B cell (primary cell): ENCODE measurements at regions not wholly inside any gene's neighbourhood (a gene's known extent, or its start where the extent isn't known, plus 50 kb on each side); places are given as distances from the start of the nearest gene placed in this dataset.
A peak's percentile ranks its signal among the peaks of the same experiment; 100 is the strongest.
"Not testable (repeated sequence)": the region's sequence is repeated elsewhere in the genome, so short reads cannot be mapped to it uniquely, and the experiment has no call there.

ENCODE experiments used
- ATAC-seq: fragments of 200-7000 bp; cut with Tn5 transposase; one replicate; pipeline ENCODE4 v1.10.0; 2021; ENCODE audit warnings: low read depth, mild to moderate bottlenecking, moderate number of reproducible peaks, moderate library complexity
- CTCF ChIA-PET: fragments of 350-600 bp; sonication (Branson Sonifier 250); formaldehyde crosslinking; loops from one replicate; lab custom pipeline; 2021; ENCODE audit warnings: antibody characterized with exemption, inconsistent platforms; lab: Charles Lee
- POLR2A ChIA-PET: fragments of 350-600 bp; sonication (Branson Sonifier 250); formaldehyde crosslinking; loops from one replicate; lab custom pipeline; 2021; ENCODE audit warnings: antibody characterized with exemption; lab: Charles Lee
- DNase-seq: peaks from one replicate; pipeline ENCODE4 v3.0.0; 2013
- H2AFZ ChIP-seq: 2 replicates; pipeline ENCODE4 v1.6.1; 2012; ENCODE audit warnings: mild to moderate bottlenecking, low read depth, low read length; ENCODE audit not compliant: insufficient read depth, poor library complexity, severe bottlenecking
- H3K27ac ChIP-seq, 2 donors: 1 replicate in 1 of 2; 2 replicates in 1 of 2; pipeline ENCODE4 v1.5.1; 2012 to 2013; ENCODE audit warnings: low read length in 2 of 2, mild to moderate bottlenecking in 2 of 2, moderate library complexity in 1 of 2
- H3K27me3 ChIP-seq, 4 experiments: fragments of 200-600 bp in 1 of 4; sonication (generic) in 1 of 4; replicated peaks in 1 of 4; 1 replicate in 2 of 4; 2 replicates in 2 of 4; pipeline versions ENCODE4 v1.6.1 to v1.7.0; 2013 to 2016; ENCODE audit warnings: low read length in 3 of 4, mild to moderate bottlenecking in 2 of 4, mixed read lengths in 1 of 4, moderate library complexity in 1 of 4; ENCODE audit not compliant: insufficient read depth in 4 of 4, control insufficient read depth in 3 of 4; ENCODE audit errors: control extremely low read depth in 1 of 4
- H3K36me3 ChIP-seq, 2 experiments: replicated peaks in 1 of 2; 1 replicate in 1 of 2; 2 replicates in 1 of 2; pipeline versions ENCODE4 v1.6.1 to v1.7.1; 2013; ENCODE audit warnings: low read length in 1 of 2; ENCODE audit not compliant: insufficient read depth in 2 of 2, control insufficient read depth in 1 of 2; ENCODE audit errors: control extremely low read depth in 1 of 2, extremely low read depth in 1 of 2
- H3K4me1 ChIP-seq, 2 donors: fragments of 200-600 bp in 1 of 2; sonication (generic) in 1 of 2; 1 replicate in 1 of 2; 2 replicates in 1 of 2; pipeline versions ENCODE4 v1.5.1 to v1.6.1; 2013 to 2017; ENCODE audit warnings: low read length in 2 of 2; ENCODE audit not compliant: control insufficient read depth in 2 of 2, insufficient read depth in 2 of 2
- H3K4me2 ChIP-seq: replicated peaks from 2 replicates; pipeline ENCODE3; 2012; ENCODE audit warnings: mild to moderate bottlenecking, low read depth, low read length; ENCODE audit not compliant: poor library complexity, severe bottlenecking
- H3K4me3 ChIP-seq, 5 experiments: fragments of 200-600 bp in 1 of 5; sonication (generic) in 1 of 5; 1 replicate in 3 of 5; 2 replicates in 2 of 5; pipeline versions ENCODE4 v1.5.1 to v1.7.0; 2011 to 2016; ENCODE audit warnings: low read length in 4 of 5, mild to moderate bottlenecking in 4 of 5, low read depth in 2 of 5, control low read depth in 1 of 5, moderate library complexity in 1 of 5; ENCODE audit not compliant: insufficient read depth in 1 of 5; ENCODE audit errors: control extremely low read depth in 1 of 5, extremely low read depth in 1 of 5
- H3K79me2 ChIP-seq: fragments of 200-600 bp; sonication (generic); one replicate; pipeline ENCODE4 v1.6.0; 2016; ENCODE audit warnings: low read length; ENCODE audit not compliant: control insufficient read depth, insufficient read depth
- H3K9ac ChIP-seq: fragments of 200-600 bp; sonication (generic); 2 replicates; pipeline ENCODE4 v1.6.1; 2017; ENCODE audit warnings: mild to moderate bottlenecking, low read length, moderate library complexity
- H3K9me3 ChIP-seq, 3 donors: one replicate each; pipeline versions ENCODE4 v1.6.1 to v1.7.1; 2013; ENCODE audit warnings: low read length in 2 of 3; ENCODE audit not compliant: control insufficient read depth in 2 of 3, insufficient read depth in 1 of 3; ENCODE audit errors: control extremely low read depth in 1 of 3
- H4K20me1 ChIP-seq: 2 replicates; pipeline ENCODE4 v1.6.0; 2012; ENCODE audit warnings: mild to moderate bottlenecking, low read length; ENCODE audit not compliant: insufficient read depth, control insufficient read depth, poor library complexity, severe bottlenecking
- H3K27ac Mint-ChIP-seq: one replicate; pipeline ENCODE4 v1.8.0; 2021; ENCODE audit warnings: mixed read lengths
- H3K27me3 Mint-ChIP-seq: one replicate; pipeline ENCODE4 v1.8.0; 2021; ENCODE audit warnings: mixed read lengths
- H3K4me1 Mint-ChIP-seq: one replicate; pipeline ENCODE4 v1.8.0; 2021; ENCODE audit warnings: mixed read lengths
- H3K4me3 Mint-ChIP-seq: one replicate; pipeline ENCODE4 v1.8.0; 2021; ENCODE audit warnings: mixed read lengths
- H3K9me3 Mint-ChIP-seq: one replicate; pipeline ENCODE4 v1.8.0; 2022; ENCODE audit warnings: mixed read lengths; ENCODE audit not compliant: insufficient read depth
- EZH2 ChIP-seq: IDR thresholded peaks from 2 replicates; pipeline ENCODE4 v1.6.1; 2012; ENCODE audit warnings: borderline replicate concordance, low read depth, mild to moderate bottlenecking, moderate library complexity, low read length; ENCODE audit not compliant: insufficient read depth, poor library complexity, severe bottlenecking
- WGBS: methylation state at CpG from one replicate; pipeline ENCODE4 v1.1.5; 2013; ENCODE audit warnings: missing lambda C conversion rate; ENCODE audit not compliant: insufficient coverage; 5-methylcytosine and 5-hydroxymethylcytosine counted together
- intact Hi-C: fragments of 100-400 bp; cut with micrococcal nuclease; formaldehyde crosslinking; loops from one replicate; pipeline ENCODE4 v1.10.0; 2022
- TF ChIP-seq, protein P1 (sequence below): fragments of 200-600 bp; IDR thresholded peaks from one replicate; pipeline ENCODE4 v1.8.0; 2022; ENCODE audit warnings: antibody characterized with exemption, mild to moderate bottlenecking

DNA sequence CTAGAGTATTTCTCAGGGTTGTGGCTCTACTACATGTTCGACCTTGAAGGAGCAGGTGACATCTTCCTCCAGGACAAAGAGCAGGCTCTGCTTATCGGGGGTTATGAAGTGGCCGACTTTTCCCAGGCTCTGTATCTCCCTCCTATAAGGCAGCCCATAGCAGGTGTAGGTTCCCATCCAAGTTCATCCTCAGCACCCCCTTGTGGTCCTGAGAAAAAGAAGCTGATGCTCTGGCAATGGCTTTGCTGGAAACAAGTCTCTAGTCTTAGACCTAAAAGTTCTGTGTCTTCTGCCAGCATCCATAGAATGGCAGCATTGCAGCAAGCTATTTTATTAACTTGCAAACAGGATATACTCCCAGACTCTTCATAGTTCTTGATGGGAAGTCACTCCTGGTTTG lies 836.6 kb upstream of the PRKX start:
- no CpG with 5 or more reads among the region's 3 CpGs for WGBS
- no peaks in the 10 kb centered on the region for H3K36me3 ChIP-seq
- H3K9ac ChIP-seq, result no peak overlapping the region
- H3K4me1 Mint-ChIP-seq, result no peaks in the 10 kb centered on the region
- no peak overlapping the region for H2AFZ ChIP-seq
- no peaks in the 10 kb centered on the region for H4K20me1 ChIP-seq
- H3K9me3 Mint-ChIP-seq, result no peaks in the 10 kb centered on the region
- H3K27ac ChIP-seq, result no peak overlapping the region
- CTCF ChIA-PET, result interaction anchor here (1.3 kb wide), 1 partner anchor 562 kb away, joined by 3 read pairs; no protein-coding TSS in a partner anchor
- H3K4me3 Mint-ChIP-seq, result no peak overlapping the region
- no peak overlapping the region for H3K27ac Mint-ChIP-seq
- POLR2A ChIA-PET, result no interaction called here
- no peaks in the 10 kb centered on the region for H3K79me2 ChIP-seq
- DNase-seq (no peak), ATAC-seq (no peak)
- TF ChIP-seq, protein P1, sequence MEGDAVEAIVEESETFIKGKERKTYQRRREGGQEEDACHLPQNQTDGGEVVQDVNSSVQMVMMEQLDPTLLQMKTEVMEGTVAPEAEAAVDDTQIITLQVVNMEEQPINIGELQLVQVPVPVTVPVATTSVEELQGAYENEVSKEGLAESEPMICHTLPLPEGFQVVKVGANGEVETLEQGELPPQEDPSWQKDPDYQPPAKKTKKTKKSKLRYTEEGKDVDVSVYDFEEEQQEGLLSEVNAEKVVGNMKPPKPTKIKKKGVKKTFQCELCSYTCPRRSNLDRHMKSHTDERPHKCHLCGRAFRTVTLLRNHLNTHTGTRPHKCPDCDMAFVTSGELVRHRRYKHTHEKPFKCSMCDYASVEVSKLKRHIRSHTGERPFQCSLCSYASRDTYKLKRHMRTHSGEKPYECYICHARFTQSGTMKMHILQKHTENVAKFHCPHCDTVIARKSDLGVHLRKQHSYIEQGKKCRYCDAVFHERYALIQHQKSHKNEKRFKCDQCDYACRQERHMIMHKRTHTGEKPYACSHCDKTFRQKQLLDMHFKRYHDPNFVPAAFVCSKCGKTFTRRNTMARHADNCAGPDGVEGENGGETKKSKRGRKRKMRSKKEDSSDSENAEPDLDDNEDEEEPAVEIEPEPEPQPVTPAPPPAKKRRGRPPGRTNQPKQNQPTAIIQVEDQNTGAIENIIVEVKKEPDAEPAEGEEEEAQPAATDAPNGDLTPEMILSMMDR, result no peak
- no peak for TF ChIP-seq EZH2
- no peak overlapping the region for H3K4me3 ChIP-seq
- no peaks in the 10 kb centered on the region for H3K27me3 ChIP-seq
- H3K9me3 ChIP-seq, result no peaks in the 10 kb centered on the region
- H3K4me2 ChIP-seq, result no peak overlapping the region
- intact Hi-C loops, result no loop called here
- H3K27me3 Mint-ChIP-seq, result no peaks in the 10 kb centered on the region
- H3K4me1 ChIP-seq, result no peaks in the 10 kb centered on the region

DNA sequence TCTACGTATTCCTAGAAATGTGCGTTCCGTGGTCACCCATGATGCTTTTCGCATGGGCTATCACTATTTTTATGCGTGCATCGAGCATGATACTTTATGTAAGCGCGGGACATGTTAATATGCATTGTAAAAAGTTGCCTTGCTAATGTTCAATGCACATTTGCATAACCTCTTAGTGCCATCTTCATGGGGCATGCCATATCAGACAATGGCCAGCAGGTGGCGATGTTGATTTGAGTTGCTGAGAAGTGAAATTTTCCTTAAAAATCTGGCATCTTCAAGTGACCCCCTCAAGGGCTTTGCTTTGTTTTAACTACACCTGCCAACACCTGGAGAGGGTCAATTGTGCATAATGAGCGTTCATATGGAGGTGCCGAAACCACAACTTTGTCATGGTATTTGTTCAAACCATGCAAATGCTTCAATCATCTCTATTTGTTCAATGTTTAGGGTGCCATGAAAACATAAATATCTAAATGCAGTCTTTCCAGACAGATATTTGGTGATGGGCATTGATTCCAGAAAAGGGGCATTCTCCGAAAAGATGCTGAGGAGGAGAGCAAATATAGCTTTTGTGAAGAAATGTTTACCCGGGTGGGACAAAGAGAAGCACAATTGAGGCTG lies 833.9 kb upstream of the PRKX start:
- H2AFZ ChIP-seq, result no peak overlapping the region
- CTCF ChIA-PET, result interaction anchor here (0.6 to 1.7 kb wide), 3 partner anchors 565 to 723 kb away, joined by 3 to 5 read pairs (median 4); no protein-coding TSS in a partner anchor

DNA sequence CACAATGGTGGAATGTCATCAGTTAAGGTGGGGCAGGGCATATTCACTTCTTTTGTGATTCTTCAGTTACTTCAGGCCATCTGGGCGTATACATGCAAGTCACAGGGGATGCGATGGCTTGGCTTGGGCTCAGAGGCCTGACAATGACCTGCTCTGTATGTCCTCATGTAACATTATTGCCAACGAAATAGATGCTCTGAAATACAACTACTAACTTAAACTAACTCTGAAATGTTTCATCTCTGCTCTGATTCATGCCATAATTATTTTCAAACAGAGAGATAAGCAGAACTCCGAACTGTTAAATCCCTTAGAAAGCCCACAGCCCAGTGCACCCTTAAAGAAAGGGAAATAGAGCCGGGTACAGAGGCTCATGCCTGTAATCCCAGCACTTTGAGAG lies 832.7 kb upstream of the PRKX start:
- H3K27me3 Mint-ChIP-seq, H3K27me3 ChIP-seq, H3K27ac ChIP-seq, H3K9me3 Mint-ChIP-seq, intact Hi-C loops, H3K4me1 Mint-ChIP-seq, H3K4me3 ChIP-seq, ATAC-seq, H3K9ac ChIP-seq, H2AFZ ChIP-seq, H3K4me3 Mint-ChIP-seq, DNase-seq, H3K27ac Mint-ChIP-seq, H3K36me3 ChIP-seq, H3K4me1 ChIP-seq, POLR2A ChIA-PET, H3K79me2 ChIP-seq, CTCF ChIA-PET, H3K4me2 ChIP-seq, H3K9me3 ChIP-seq, H4K20me1 ChIP-seq: not testable (repeated sequence)
- 88% methylated on average over 2 of the region's 5 CpGs for WGBS

More for the DNA sequence above, 833.9 kb upstream of the PRKX start:
- no peaks in the 10 kb centered on the region for H3K9me3 ChIP-seq
- no peaks in the 10 kb centered on the region for H3K9me3 Mint-ChIP-seq
- no peak overlapping the region for H3K4me2 ChIP-seq
- H3K4me1 Mint-ChIP-seq, result no peaks in the 10 kb centered on the region
- H3K79me2 ChIP-seq, result no peaks in the 10 kb centered on the region
- POLR2A ChIA-PET, result no interaction called here
- H3K4me3 Mint-ChIP-seq, result no peak overlapping the region
- WGBS, result 71% methylated on average over 4 of the region's 13 CpGs
- H3K27ac Mint-ChIP-seq, result no peak overlapping the region
- intact Hi-C loops, result no loop called here
- no peak for ATAC-seq
- TF ChIP-seq, protein P1, result peak; percentile 75
- TF ChIP-seq EZH2, result no peak
- H3K4me1 ChIP-seq, result no peaks in the 10 kb centered on the region
- H3K4me3 ChIP-seq, result no peak overlapping the region
- H3K36me3 ChIP-seq, result no peaks in the 10 kb centered on the region
- no peaks in the 10 kb centered on the region for H3K27me3 ChIP-seq
- DNase-seq, result peak; percentile 46
- no peak overlapping the region for H3K27ac ChIP-seq
- H4K20me1 ChIP-seq, result no peaks in the 10 kb centered on the region
- H3K9ac ChIP-seq, result no peak overlapping the region
- H3K27me3 Mint-ChIP-seq, result no peaks in the 10 kb centered on the region
